Tibial nerve (tissue), 4 donors: ENCODE measurements at regions not wholly inside any gene's neighbourhood (a gene's known extent, or its start where the extent isn't known, plus 50 kb on each side); places are given as distances from the start of the nearest gene placed in this dataset.

Source experiments
- DNase-seq, 2 donors: peaks; one replicate each; pipeline ENCODE4 v3.0.0-alpha.2; 2019; ENCODE audit warnings: low spot score in 2 of 2
- H3K27ac ChIP-seq, 4 donors: fragments of 200-600 bp; sonication (generic) in 3 of 4; one replicate each; pipeline ENCODE4 v1.5.1; 2017 to 2019; ENCODE audit warnings: mild to moderate bottlenecking in 1 of 4
- H3K27me3 ChIP-seq, 2 donors: fragments of 200-600 bp; sonication (generic) in 1 of 2; one replicate each; pipeline versions ENCODE4 v1.5.1 to v1.6.0; 2017 to 2019
- H3K36me3 ChIP-seq, 3 donors: fragments of 200-600 bp; sonication (generic); one replicate each; pipeline ENCODE4 v1.5.1; 2018 to 2019
- H3K4me1 ChIP-seq, 4 donors: fragments of 200-600 bp; sonication (generic) in 3 of 4; one replicate each; pipeline ENCODE4 v1.5.1; 2017 to 2019
- H3K4me3 ChIP-seq, 4 donors: fragments of 200-600 bp; sonication (generic) in 3 of 4; one replicate each; pipeline ENCODE4 v1.5.1; 2017 to 2019; ENCODE audit warnings: mild to moderate bottlenecking in 1 of 4, moderate library complexity in 1 of 4
- H3K9me3 ChIP-seq, 4 donors: fragments of 200-600 bp; sonication (generic) in 3 of 4; one replicate each; pipeline ENCODE4 v1.5.1; 2017 to 2019
- CTCF ChIP-seq, 5 experiments: fragments of 200-600 bp in 3 of 5; fragments of 450-650 bp in 2 of 5; sonication (generic) in 3 of 5; IDR thresholded peaks; one replicate each; pipeline ENCODE4 v1.5.1; 2016 to 2019; ENCODE audit warnings: antibody characterized with exemption in 5 of 5, mild to moderate bottlenecking in 3 of 5, moderate library complexity in 2 of 5
- EP300 ChIP-seq, 2 donors: sonication (generic); formaldehyde crosslinking; IDR thresholded peaks; one replicate each; pipeline ENCODE4 v1.6.1; 2017; ENCODE audit warnings: antibody characterized with exemption in 2 of 2, mild to moderate bottlenecking in 1 of 2
- POLR2A ChIP-seq, 2 donors: fragments of 450-650 bp; IDR thresholded peaks; one replicate each; pipeline ENCODE4 v1.6.1; 2017; ENCODE audit warnings: antibody characterized with exemption in 2 of 2, mild to moderate bottlenecking in 2 of 2, moderate library complexity in 2 of 2
- WGBS, 2 donors: methylation state at CpG; one replicate each; pipeline ENCODE4 v1.1.5; 2018; 5-methylcytosine and 5-hydroxymethylcytosine counted together

GRCh38 chr6:10305790-10306415 lies 109.0 kb downstream of the TFAP2A start:
- Histone ChIP-seq H3K27me3 (peaks cover 0 to 6% of the 10 kb centered on the region in 2 donors), H3K27ac (no peak overlapping the region), H3K4me1 (no peaks in the 10 kb centered on the region), H3K9me3 (no peaks in the 10 kb centered on the region), H3K4me3 (no peak overlapping the region), H3K36me3 (no peaks in the 10 kb centered on the region)
- WGBS, 2 donors: 83 to 87% methylated on average over 7 of the region's 7 CpGs
- TF ChIP-seq EP300 (IDR thresholded peaks at IDR 0.05): no peak
- TF ChIP-seq POLR2A (IDR thresholded peaks at IDR 0.05): no peak
- no peak for TF ChIP-seq CTCF (IDR thresholded peaks at IDR 0.05)
- no peak for DNase-seq

- H3K9me3 ChIP-seq: no peaks in the 10 kb centered on the region
- H3K27me3 ChIP-seq: peaks cover 0 to 3% of the 10 kb centered on the region in 2 donors
- H3K27ac ChIP-seq: no peak overlapping the region
- H3K4me3 ChIP-seq: no peak overlapping the region
- no peaks in the 10 kb centered on the region for H3K36me3 ChIP-seq
- 62 to 71% methylated on average over 7 of the region's 7 CpGs for WGBS, 2 donors
- no peak for DNase-seq
- H3K4me1 ChIP-seq: no peaks in the 10 kb centered on the region
- TF ChIP-seq POLR2A (IDR thresholded peaks at IDR 0.05) (no peak), EP300 (IDR thresholded peaks at IDR 0.05) (no peak), CTCF (IDR thresholded peaks at IDR 0.05) (no peak)
Observed at GRCh38 chr6:10303608-10304506, 111.0 kb downstream of the TFAP2A start.

- H3K27ac ChIP-seq: no peak overlapping the region
- no peaks in the 10 kb centered on the region for H3K36me3 ChIP-seq
- H3K9me3 ChIP-seq: no peaks in the 10 kb centered on the region
- peaks cover 0 to 3% of the 10 kb centered on the region in 2 donors for H3K27me3 ChIP-seq
- TF ChIP-seq POLR2A (IDR thresholded peaks at IDR 0.05) (no peak), EP300 (IDR thresholded peaks at IDR 0.05) (no peak), CTCF (IDR thresholded peaks at IDR 0.05) (no peak)
- DNase-seq: no peak
- H3K4me1 ChIP-seq: no peaks in the 10 kb centered on the region
- H3K4me3 ChIP-seq: no peak overlapping the region
- 46 to 57% methylated on average over 6 of the region's 6 CpGs for WGBS, 2 donors
Observed at GRCh38 chr6:10302566-10303235, 112.2 kb downstream of the TFAP2A start.

- H3K27ac ChIP-seq: no peak overlapping the region
Observed at GRCh38 chr6:10300071-10300470, 114.8 kb downstream of the TFAP2A start.

More at GRCh38 chr6:10300071-10300470, 114.8 kb downstream of the TFAP2A start:
- H3K4me3 ChIP-seq: no peak overlapping the region
- WGBS, 2 donors: 45 to 78% methylated on average over 2 of the region's 2 CpGs
- no peak for DNase-seq
- H3K9me3 ChIP-seq: no peaks in the 10 kb centered on the region
- TF ChIP-seq CTCF (IDR thresholded peaks at IDR 0.05) (no peak), EP300 (IDR thresholded peaks at IDR 0.05) (no peak), POLR2A (IDR thresholded peaks at IDR 0.05) (no peak)
- no peaks in the 10 kb centered on the region for H3K4me1 ChIP-seq
- H3K27me3 ChIP-seq: no peaks in the 10 kb centered on the region
- no peaks in the 10 kb centered on the region for H3K36me3 ChIP-seq
